Stimulated activated CD4-positive, alpha-beta T cell treated with anti-CD3 and anti-CD28 coated beads, Interleukin-2, amount 100 ng/mL, for 4 hours (primary cell): ENCODE measurements at regions not wholly inside any gene's neighbourhood (a gene's known extent, or its start where the extent isn't known, plus 50 kb on each side); places are given as distances from the start of the nearest gene placed in this dataset.

Experiments used
- DNase-seq: peaks from one replicate; pipeline ENCODE4 v3.0.0-alpha.2; 2020; ENCODE audit warnings: low read depth

- DNase-seq = no peak
Observed at GRCh38 chr11:43626798-43627197, 53.7 kb upstream of the HSD17B12 start.
